Prostate gland (tissue), 2 donors: ENCODE measurements at regions not wholly inside any gene's neighbourhood (a gene's known extent, or its start where the extent isn't known, plus 50 kb on each side); places are given as distances from the start of the nearest gene placed in this dataset.

ENCODE experiments used
- DNase-seq: peaks from one replicate; pipeline ENCODE4 v3.0.0-alpha.2; 2019; ENCODE audit warnings: low spot score
- H3K27ac ChIP-seq, 2 donors: fragments of 200-600 bp; sonication (generic); 2 replicates each; pipeline ENCODE4 v1.5.1; 2017 to 2019
- H3K27me3 ChIP-seq: fragments of 200-600 bp; sonication (generic); replicated peaks from 2 replicates; pipeline ENCODE4 v1.5.1; 2019; ENCODE audit not compliant: insufficient read depth
- H3K36me3 ChIP-seq, 2 donors: fragments of 200-600 bp; sonication (generic); 1 replicate in 1 of 2; 2 replicates in 1 of 2; pipeline versions ENCODE4 v1.5.1 to v1.8.1; 2017 to 2019
- H3K4me1 ChIP-seq: fragments of 200-600 bp; sonication (generic); replicated peaks from 2 replicates; pipeline ENCODE4 v1.5.1; 2019
- H3K4me3 ChIP-seq, 2 donors: fragments of 200-600 bp; sonication (generic); 2 replicates each; pipeline ENCODE4 v1.5.1; 2017 to 2019
- H3K9me3 ChIP-seq: fragments of 200-600 bp; sonication (generic); 2 replicates; pipeline ENCODE4 v1.5.1; 2017
- CTCF ChIP-seq, 4 experiments: fragments of 200-600 bp in 2 of 4; fragments of 450-650 bp in 2 of 4; sonication (generic) in 2 of 4; IDR thresholded peaks; 1 replicate in 3 of 4; 2 replicates in 1 of 4; pipeline ENCODE4 v1.5.1; 2016 to 2019; ENCODE audit warnings: antibody characterized with exemption in 4 of 4, mild to moderate bottlenecking in 2 of 4, moderate library complexity in 2 of 4
- POLR2A ChIP-seq: fragments of 450-650 bp; IDR thresholded peaks from one replicate; pipeline ENCODE4 v1.6.1; 2016; ENCODE audit warnings: antibody characterized with exemption, mild to moderate bottlenecking
- POLR2AphosphoS5 ChIP-seq: sonication (generic); formaldehyde crosslinking; IDR thresholded peaks from one replicate; pipeline ENCODE4 v1.6.1; 2017; ENCODE audit warnings: antibody characterized with exemption
- WGBS: methylation state at CpG from one replicate; pipeline ENCODE4 v1.1.5; 2018; 5-methylcytosine and 5-hydroxymethylcytosine counted together
- intact Hi-C: fragments of 100-400 bp; cut with DNase I; formaldehyde crosslinking; loops from one replicate; pipeline ENCODE4 v1.14.2; 2022

- H3K4me1 ChIP-seq = no peaks in the 10 kb centered on the region
- H3K27ac ChIP-seq = no peak overlapping the region
- no peaks in the 10 kb centered on the region for H3K27me3 ChIP-seq
- WGBS = 56% methylated on average over 7 of the region's 7 CpGs
- no peak for DNase-seq
- no peaks in the 10 kb centered on the region for H3K36me3 ChIP-seq
- H3K9me3 ChIP-seq = no peaks in the 10 kb centered on the region
- intact Hi-C loops = no loop called here
- H3K4me3 ChIP-seq = no peak overlapping the region
- TF ChIP-seq POLR2AphosphoS5 (no peak), CTCF (IDR thresholded peaks at IDR 0.05) (no peak), POLR2A (no peak)
These were observed 482.0 kb upstream of the TENM3 start for GRCh38 chr4:181761156-181761555.

DNA sequence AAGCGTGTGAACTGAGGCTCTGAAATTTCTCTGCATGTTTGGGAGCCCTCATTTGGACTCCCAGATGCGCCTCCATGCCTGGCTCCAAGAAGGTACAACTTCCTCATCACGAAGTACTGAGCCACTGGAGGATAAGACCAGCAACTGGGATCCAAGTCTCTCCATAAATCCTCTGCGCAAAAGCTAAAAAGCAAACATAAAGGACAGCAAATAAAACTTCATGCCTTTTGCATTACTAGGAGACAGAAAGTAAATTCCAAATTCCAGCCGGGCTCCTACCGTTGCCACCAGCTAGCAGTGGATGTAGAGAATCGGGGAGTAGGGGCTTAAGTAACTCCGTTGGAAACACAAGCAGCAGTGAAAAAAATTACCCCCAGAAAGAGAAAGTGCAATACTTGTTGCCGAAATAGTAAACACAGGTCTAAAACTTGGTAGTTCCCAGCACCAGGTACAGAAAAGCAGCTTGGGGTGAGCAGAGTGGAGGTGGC lies 477.1 kb upstream of the TENM3 start:
- DNase-seq = no peak
- no peak for TF ChIP-seq POLR2AphosphoS5
- no peak for TF ChIP-seq CTCF (IDR thresholded peaks at IDR 0.05)
- no peak for TF ChIP-seq POLR2A
- intact Hi-C loops = no loop called here
- 41% methylated on average over 9 of the region's 9 CpGs for WGBS
- no peaks in the 10 kb centered on the region for H3K4me1 ChIP-seq
- H3K4me3 ChIP-seq = no peak overlapping the region
- H3K36me3 ChIP-seq = no peaks in the 10 kb centered on the region
- no peak overlapping the region for H3K27ac ChIP-seq
- H3K27me3 ChIP-seq = no peaks in the 10 kb centered on the region
- H3K9me3 ChIP-seq = no peaks in the 10 kb centered on the region

DNA sequence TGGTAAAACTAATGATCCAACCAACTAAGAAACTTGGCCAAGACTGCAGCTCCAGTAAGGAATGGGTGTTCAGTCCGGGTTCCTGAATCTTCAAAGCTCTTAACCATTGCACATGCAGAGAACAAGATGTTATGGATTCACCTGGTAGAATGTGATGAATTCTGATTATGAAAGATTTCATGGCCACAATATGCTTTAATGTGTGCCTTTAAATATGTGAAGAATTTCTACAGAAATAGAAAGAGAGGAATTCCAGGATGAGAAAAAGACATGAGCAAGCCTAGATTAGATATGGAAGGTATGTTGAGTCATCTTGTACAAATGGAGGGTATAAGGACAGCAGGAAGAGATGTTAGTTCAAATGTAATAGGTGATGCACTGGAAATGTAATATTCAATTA lies 472.2 kb upstream of the TENM3 start:
- Histone ChIP-seq H3K27ac (no peak overlapping the region), H3K36me3 (no peaks in the 10 kb centered on the region), H3K9me3 (no peaks in the 10 kb centered on the region), H3K4me3 (no peak overlapping the region), H3K27me3 (no peaks in the 10 kb centered on the region), H3K4me1 (no peaks in the 10 kb centered on the region)
- no peak for DNase-seq
- intact Hi-C loops = no loop called here
- WGBS = 80% methylated on average over 1 of the region's 1 CpG
- no peak for TF ChIP-seq CTCF (IDR thresholded peaks at IDR 0.05)
- no peak for TF ChIP-seq POLR2A
- no peak for TF ChIP-seq POLR2AphosphoS5

- Histone ChIP-seq H3K4me3 (no peak overlapping the region), H3K9me3 (no peaks in the 10 kb centered on the region), H3K27ac (no peak overlapping the region), H3K4me1 (no peaks in the 10 kb centered on the region), H3K27me3 (no peaks in the 10 kb centered on the region), H3K36me3 (no peaks in the 10 kb centered on the region)
- intact Hi-C loops = no loop called here
- no peak for DNase-seq
- no peak for TF ChIP-seq CTCF (IDR thresholded peaks at IDR 0.05)
- no peak for TF ChIP-seq POLR2A
- no peak for TF ChIP-seq POLR2AphosphoS5
- WGBS = 88% methylated on average over 4 of the region's 4 CpGs
These were observed 467.9 kb upstream of the TENM3 start for GRCh38 chr4:181775298-181775697.

GRCh38 chr4:181776264-181777054 lies 466.7 kb upstream of the TENM3 start:
- Histone ChIP-seq H3K4me1 (no peaks in the 10 kb centered on the region), H3K9me3 (no peaks in the 10 kb centered on the region), H3K27ac (no peak overlapping the region), H3K36me3 (no peaks in the 10 kb centered on the region), H3K27me3 (no peaks in the 10 kb centered on the region), H3K4me3 (no peak overlapping the region)
- TF ChIP-seq POLR2A = no peak
- TF ChIP-seq POLR2AphosphoS5 = no peak
- TF ChIP-seq CTCF (IDR thresholded peaks at IDR 0.05) = no peak
- intact Hi-C loops = no loop called here
- 72% methylated on average over 5 of the region's 5 CpGs for WGBS
- no peak for DNase-seq
